H1 (cell line): ENCODE measurements at regions not wholly inside any gene's neighbourhood (a gene's known extent, or its start where the extent isn't known, plus 50 kb on each side); places are given as distances from the start of the nearest gene placed in this dataset.

ENCODE experiments used
- CTCF ChIA-PET: fragments of 300-600 bp; sonication (Branson Sonifier 250); formaldehyde crosslinking; loops from one replicate; lab custom pipeline; 2021; ENCODE audit not compliant: partially characterized antibody; lab: Charles Lee
- POLR2A ChIA-PET: fragments of 300-600 bp; sonication (Branson Sonifier 250); formaldehyde crosslinking; loops from one replicate; lab custom pipeline; 2021; ENCODE audit warnings: inconsistent platforms; ENCODE audit not compliant: partially characterized antibody; lab: Charles Lee
- DNase-seq, 2 experiments: peaks; one replicate each; pipeline versions ENCODE4 v3.0.0 to v3.0.0-alpha.2; 2010 to 2022; ENCODE audit warnings: low spot score in 2 of 2, low read depth in 1 of 2, mixed read lengths in 1 of 2
- FAIRE-seq: peaks from 2 replicates; lab custom pipeline; 2011; peaks lifted over from hg19 to GRCh38; lab: Jason Lieb, UNC
- H2AFZ ChIP-seq: 2 replicates; pipeline ENCODE4 v1.8.1; 2012; ENCODE audit warnings: low read length, inconsistent platforms
- H2AK5ac ChIP-seq: 2 replicates; pipeline ENCODE4 v1.6.1; 2013; ENCODE audit warnings: low read depth, low read length
- H2BK120ac ChIP-seq: replicated peaks from 2 replicates; pipeline ENCODE3; 2013; ENCODE audit warnings: low read depth, low read length, inconsistent platforms
- H2BK12ac ChIP-seq: 2 replicates; pipeline ENCODE4 v1.6.1; 2013; ENCODE audit warnings: low read depth, low read length
- H2BK15ac ChIP-seq: 2 replicates; pipeline ENCODE4 v1.6.1; 2013; ENCODE audit warnings: low read length
- H2BK20ac ChIP-seq: 2 replicates; pipeline ENCODE4 v1.6.1; 2013; ENCODE audit warnings: low read length
- H2BK5ac ChIP-seq: 2 replicates; pipeline ENCODE4 v1.6.1; 2013; ENCODE audit warnings: low read depth, low read length
- H3K14ac ChIP-seq: 2 replicates; pipeline ENCODE4 v1.6.1; 2013; ENCODE audit warnings: inconsistent platforms; ENCODE audit not compliant: insufficient read length
- H3K18ac ChIP-seq: 2 replicates; pipeline ENCODE4 v1.6.1; 2013; ENCODE audit warnings: low read length; ENCODE audit errors: extremely low read depth
- H3K23ac ChIP-seq: 2 replicates; pipeline ENCODE4 v1.6.1; 2013; ENCODE audit warnings: inconsistent platforms; ENCODE audit not compliant: insufficient read length
- H3K23me2 ChIP-seq: 2 replicates; pipeline ENCODE4 v1.6.1; 2013; ENCODE audit warnings: low read depth, low read length
- H3K27ac ChIP-seq: 2 replicates; pipeline ENCODE4 v1.6.1; 2011; ENCODE audit warnings: low read depth, low read length, inconsistent platforms
- H3K27me3 ChIP-seq, 4 experiments: replicated peaks in 1 of 4; 1 replicate in 1 of 4; 2 replicates in 3 of 4; pipeline versions ENCODE4 v1.6.1 to v1.8.1; 2011 to 2013; ENCODE audit warnings: low read length in 3 of 4, mild to moderate bottlenecking in 3 of 4, inconsistent platforms in 2 of 4, mixed read lengths in 2 of 4, moderate library complexity in 1 of 4; ENCODE audit not compliant: control insufficient read depth in 3 of 4, insufficient read depth in 3 of 4; ENCODE audit errors: extremely low read depth in 1 of 4
- H3K36me3 ChIP-seq, 4 experiments: 2 replicates each; pipeline versions ENCODE4 v1.6.1 to v1.8.1; 2011 to 2013; ENCODE audit warnings: mild to moderate bottlenecking in 4 of 4, low read length in 3 of 4, moderate library complexity in 2 of 4, control low read depth in 1 of 4, inconsistent platforms in 1 of 4; ENCODE audit not compliant: insufficient read depth in 4 of 4, control insufficient read depth in 2 of 4
- H3K4ac ChIP-seq: replicated peaks from 2 replicates; pipeline ENCODE3; 2013; ENCODE audit warnings: low read length, low read depth, mixed read lengths, inconsistent platforms; ENCODE audit not compliant: insufficient read length
- H3K4me1 ChIP-seq, 4 experiments: replicated peaks in 1 of 4; 1 replicate in 1 of 4; 2 replicates in 3 of 4; pipeline versions ENCODE4 v1.6.1 to v1.8.1; 2011 to 2013; ENCODE audit warnings: low read length in 3 of 4, inconsistent platforms in 2 of 4, mixed read lengths in 1 of 4; ENCODE audit not compliant: insufficient read depth in 4 of 4, control insufficient read depth in 3 of 4
- H3K4me2 ChIP-seq, 2 experiments: 2 replicates each; pipeline versions ENCODE4 v1.6.1 to v1.8.1; 2011 to 2013; ENCODE audit warnings: low read depth in 2 of 2, low read length in 2 of 2, control low read depth in 1 of 2, inconsistent platforms in 1 of 2, mild to moderate bottlenecking in 1 of 2; ENCODE audit not compliant: insufficient read depth in 1 of 2
- H3K4me3 ChIP-seq, 4 experiments: fragments of 200-600, 300-600 bp in 1 of 4; sonication (generic), shearing (Covaris generic), sonication (Bioruptor Twin) in 1 of 4; 2 replicates each; pipeline versions ENCODE4 v1.5.1 to v1.8.1; 2011 to 2016; ENCODE audit warnings: low read length in 4 of 4, low read depth in 3 of 4, control low read depth in 2 of 4, inconsistent platforms in 2 of 4, mild to moderate bottlenecking in 2 of 4, mixed read lengths in 1 of 4, moderate library complexity in 1 of 4; ENCODE audit not compliant: insufficient read depth in 2 of 4; ENCODE audit errors: extremely low read depth in 1 of 4
- H3K56ac ChIP-seq: replicated peaks from 2 replicates; pipeline ENCODE3; 2013; ENCODE audit warnings: low read depth, mild to moderate bottlenecking, mixed read lengths, low read length, inconsistent platforms; ENCODE audit not compliant: insufficient read length
- H3K79me1 ChIP-seq: 2 replicates; pipeline ENCODE4 v1.6.1; 2013; ENCODE audit warnings: low read depth, low read length, control low read depth
- H3K79me2 ChIP-seq, 2 experiments: 2 replicates each; pipeline versions ENCODE4 v1.6.1 to v1.8.1; 2012 to 2013; ENCODE audit warnings: low read length in 2 of 2, mild to moderate bottlenecking in 2 of 2, inconsistent platforms in 1 of 2; ENCODE audit not compliant: insufficient read depth in 2 of 2, control insufficient read depth in 1 of 2
- H3K9ac ChIP-seq, 4 experiments: replicated peaks in 1 of 4; 1 replicate in 1 of 4; 2 replicates in 3 of 4; pipeline versions ENCODE4 v1.6.1 to v1.8.1; 2011 to 2013; ENCODE audit warnings: low read depth in 3 of 4, low read length in 3 of 4, control low read depth in 2 of 4, mild to moderate bottlenecking in 2 of 4, moderate library complexity in 2 of 4, inconsistent platforms in 1 of 4; ENCODE audit errors: extremely low read depth in 1 of 4
- H3K9me3 ChIP-seq, 2 experiments: 2 replicates each; pipeline versions ENCODE4 v1.6.1 to v1.8.1; 2012 to 2013; ENCODE audit warnings: mild to moderate bottlenecking in 2 of 2, moderate library complexity in 2 of 2, control low read depth in 1 of 2, inconsistent platforms in 1 of 2, low read depth in 1 of 2, low read length in 1 of 2, mixed read lengths in 1 of 2; ENCODE audit not compliant: insufficient read depth in 2 of 2
- H4K20me1 ChIP-seq, 2 experiments: replicated peaks in 1 of 2; 2 replicates each; pipeline versions ENCODE3 to v1.8.1; 2011 to 2013; ENCODE audit warnings: inconsistent platforms in 2 of 2, low read length in 2 of 2, mild to moderate bottlenecking in 1 of 2; ENCODE audit not compliant: insufficient read depth in 2 of 2, control insufficient read depth in 1 of 2
- H4K5ac ChIP-seq: 2 replicates; pipeline ENCODE4 v1.6.1; 2013; ENCODE audit warnings: low read length, low read depth, mixed read lengths, inconsistent platforms; ENCODE audit not compliant: insufficient read length
- H4K8ac ChIP-seq: 2 replicates; pipeline ENCODE4 v1.8.0; 2013; ENCODE audit warnings: mild to moderate bottlenecking, moderate library complexity, low read length, inconsistent platforms; ENCODE audit not compliant: insufficient read depth; ENCODE audit errors: extremely low read depth
- H4K91ac ChIP-seq: replicated peaks from 2 replicates; pipeline ENCODE3; 2013; ENCODE audit warnings: low read length, mixed read lengths, inconsistent platforms; ENCODE audit not compliant: insufficient read length
- BACH1 ChIP-seq: IDR thresholded peaks from 2 replicates; pipeline ENCODE4 v1.6.1; 2012; ENCODE audit warnings: low read length, improper control_type of control experiment
- EGR1 ChIP-seq: IDR thresholded peaks from 2 replicates; pipeline ENCODE4 v1.6.1; 2011; ENCODE audit warnings: low read depth, low read length, borderline replicate concordance
- JUND ChIP-seq: IDR thresholded peaks from 2 replicates; pipeline ENCODE4 v1.6.1; 2011; ENCODE audit warnings: mild to moderate bottlenecking, improper control_type of control experiment, low read length
- KDM5A ChIP-seq: fragments of 200-600 bp; IDR thresholded peaks from 2 replicates; pipeline ENCODE4 v1.7.1; 2012; ENCODE audit warnings: mild to moderate bottlenecking, low read length, inconsistent platforms, mixed read lengths
- POU5F1 ChIP-seq: IDR thresholded peaks from 2 replicates; pipeline ENCODE4 v1.6.1; 2011; ENCODE audit warnings: low read depth, mild to moderate bottlenecking, low read length, moderate library complexity
- WGBS, 2 experiments: shearing (Covaris generic) in 1 of 2; methylation state at CpG; one replicate each; pipeline versions ENCODE4 v1.1.6 to v1.1.7; 2013 to 2015; ENCODE audit warnings: low lambda C conversion rate in 2 of 2, mixed read lengths in 2 of 2, inconsistent platforms in 1 of 2, low coverage in 1 of 2, missing lambda C conversion rate in 1 of 2; ENCODE audit not compliant: insufficient replicate concordance in 2 of 2, insufficient coverage in 1 of 2, insufficient read length in 1 of 2; ENCODE audit errors: extremely low coverage in 1 of 2, missing lambda C conversion rate in 1 of 2; 5-methylcytosine and 5-hydroxymethylcytosine counted together

- ChIA-PET CTCF (interaction anchor here (1.9 kb wide), 1 partner anchor 15 kb away, joined by 7 read pairs; no protein-coding TSS in a partner anchor), POLR2A (no interaction called here)
- H3K9ac ChIP-seq: no peak overlapping the region
- no peak overlapping the region for H3K23ac ChIP-seq
- peaks cover 0 to 7% of the 10 kb centered on the region in 2 experiments; a peak in 2 of 4 replicates for H3K9me3 ChIP-seq
- H2BK5ac ChIP-seq: no peak overlapping the region
- H3K27ac ChIP-seq: no peak overlapping the region
- no peak overlapping the region for H4K5ac ChIP-seq
- H3K4me2 ChIP-seq: no peak overlapping the region
- no peak overlapping the region for H4K8ac ChIP-seq
- no peak overlapping the region for H2AFZ ChIP-seq
- no peaks in the 10 kb centered on the region for H3K79me2 ChIP-seq
- no peak overlapping the region for H3K4me3 ChIP-seq
- H3K4me1 ChIP-seq: no peaks in the 10 kb centered on the region
- FAIRE-seq (no peak), DNase-seq (no peak)
- no peaks in the 10 kb centered on the region for H4K20me1 ChIP-seq
- H2AK5ac ChIP-seq: no peak overlapping the region
- H3K27me3 ChIP-seq: no peaks in the 10 kb centered on the region
- H3K4ac ChIP-seq: no peak overlapping the region
- TF ChIP-seq KDM5A (no peak), POU5F1 (no peak), JUND (no peak), EGR1 (no peak), BACH1 (no peak)
- no peaks in the 10 kb centered on the region for H3K79me1 ChIP-seq
- no peak overlapping the region for H3K14ac ChIP-seq
- H4K91ac ChIP-seq: no peak overlapping the region
- H3K36me3 ChIP-seq: peaks cover 0 to 7% (median 0%) of the 10 kb centered on the region in 4 experiments; a peak in 4 of 8 replicates
- 88% methylated on average over 2 of the region's 2 CpGs; no CpG with 5 or more reads in 1 of the 2 experiments for WGBS, 2 experiments
- H2BK20ac ChIP-seq: no peak overlapping the region
- H2BK12ac ChIP-seq: no peak overlapping the region
- H3K18ac ChIP-seq: no peak overlapping the region
- no peak overlapping the region for H3K56ac ChIP-seq
- no peaks in the 10 kb centered on the region for H3K23me2 ChIP-seq
- no peak overlapping the region for H2BK15ac ChIP-seq
- no peak overlapping the region for H2BK120ac ChIP-seq
These were observed 77.0 kb upstream of the SPRY1 start for GRCh38 chr4:123319639-123320038.
